DOHH2 (cell line): ENCODE measurements at regions not wholly inside any gene's neighbourhood (a gene's known extent, or its start where the extent isn't known, plus 50 kb on each side); places are given as distances from the start of the nearest gene placed in this dataset.

Experiments
- H3F3A ChIP-seq: fragments of 200-600 bp; sonication (generic), shearing (Covaris generic); 2 replicates; pipeline ENCODE4 v1.6.0; 2016; ENCODE audit warnings: antibody characterized with exemption, mild to moderate bottlenecking; ENCODE audit not compliant: control insufficient read depth, insufficient read depth
- H3K27ac ChIP-seq: fragments of 200-600 bp; sonication (generic); 2 replicates; pipeline ENCODE4 v1.5.1; 2014; ENCODE audit warnings: low read depth, mild to moderate bottlenecking, low read length, moderate library complexity
- H3K27me3 ChIP-seq: fragments of 200-600 bp; sonication (generic); 2 replicates; pipeline ENCODE4 v1.6.1; 2014; ENCODE audit warnings: mild to moderate bottlenecking, low read length, mixed read lengths; ENCODE audit not compliant: control insufficient read depth
- H3K36me3 ChIP-seq: fragments of 200-600 bp; sonication (generic); 2 replicates; pipeline ENCODE4 v1.6.1; 2014; ENCODE audit warnings: mild to moderate bottlenecking, low read length, moderate library complexity, mixed read lengths; ENCODE audit not compliant: control insufficient read depth
- H3K4me1 ChIP-seq: fragments of 200-600 bp; sonication (generic); 2 replicates; pipeline ENCODE4 v1.6.1; 2014; ENCODE audit warnings: mild to moderate bottlenecking, low read length, mixed read lengths; ENCODE audit not compliant: control insufficient read depth
- H3K4me2 ChIP-seq: fragments of 200-600 bp; sonication (generic); 2 replicates; pipeline ENCODE4 v1.6.0; 2014; ENCODE audit warnings: mild to moderate bottlenecking, low read length, moderate library complexity
- H3K4me3 ChIP-seq: fragments of 200-600 bp; sonication (generic); 2 replicates; pipeline ENCODE4 v1.5.1; 2014; ENCODE audit warnings: mild to moderate bottlenecking, low read length, mixed read lengths
- H3K79me2 ChIP-seq: fragments of 200-600 bp; sonication (generic); 2 replicates; pipeline ENCODE4 v1.6.1; 2014; ENCODE audit warnings: mild to moderate bottlenecking, low read length, mixed read lengths; ENCODE audit not compliant: control insufficient read depth
- H3K9me2 ChIP-seq: fragments of 200-600 bp; sonication (generic); replicated peaks from 2 replicates; pipeline ENCODE4 v1.6.1; 2014; ENCODE audit warnings: mild to moderate bottlenecking, low read length, mixed read lengths; ENCODE audit not compliant: control insufficient read depth
- H3K9me3 ChIP-seq: fragments of 200-600 bp; sonication (generic); 2 replicates; pipeline ENCODE4 v1.6.1; 2014; ENCODE audit warnings: antibody characterized with exemption, low read length, mixed read lengths; ENCODE audit not compliant: control insufficient read depth, insufficient read depth
- H4K20me1 ChIP-seq: fragments of 200-600 bp; sonication (generic); 2 replicates; pipeline ENCODE4 v1.6.0; 2014; ENCODE audit warnings: low read depth, mild to moderate bottlenecking, antibody characterized with exemption, low read length, moderate library complexity; ENCODE audit not compliant: control insufficient read depth, insufficient read depth
- CTCF ChIP-seq: fragments of 200-600 bp; sonication (generic); IDR thresholded peaks from one replicate; pipeline ENCODE4 v1.5.1; 2014; ENCODE audit warnings: antibody characterized with exemption, mild to moderate bottlenecking, low read depth, low read length; ENCODE audit not compliant: poor library complexity, severe bottlenecking
- EZH2phosphoT487 ChIP-seq: fragments of 200-600 bp; sonication (generic); IDR thresholded peaks from 2 replicates; pipeline ENCODE4 v1.6.1; 2017; ENCODE audit warnings: borderline replicate concordance, mild to moderate bottlenecking, antibody characterized with exemption, low read length, moderate library complexity, mixed read lengths

DNA sequence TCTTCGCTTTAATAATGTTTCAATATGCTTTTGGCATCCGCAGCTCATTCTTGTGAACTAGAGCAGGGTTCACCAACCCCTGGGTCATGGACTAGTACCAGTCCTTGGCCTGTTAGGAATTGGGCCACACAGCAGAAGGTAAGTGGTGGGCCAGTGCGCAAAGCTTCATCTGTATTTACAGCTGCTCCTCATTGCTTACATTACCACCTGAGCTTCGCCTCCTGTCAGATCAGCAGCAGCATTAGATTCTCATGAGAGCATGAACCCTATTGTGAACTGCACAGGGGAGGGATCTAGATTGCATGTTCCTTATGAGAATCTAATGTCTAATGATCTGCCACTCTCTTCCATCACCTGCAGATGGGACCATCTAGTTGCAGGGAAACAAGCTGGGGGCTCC is 75.5 kb upstream of the GGTLC1 start:
- H3K4me1 ChIP-seq: no peaks in the 10 kb centered on the region
- no peak for TF ChIP-seq EZH2phosphoT487
- no peaks in the 10 kb centered on the region for H3K27me3 ChIP-seq
- H3K79me2 ChIP-seq: no peaks in the 10 kb centered on the region
- H3K9me3 ChIP-seq: no peaks in the 10 kb centered on the region
- no peaks in the 10 kb centered on the region for H4K20me1 ChIP-seq
- H3K4me3 ChIP-seq: no peak overlapping the region
- no peaks in the 10 kb centered on the region for H3K36me3 ChIP-seq
- no peak overlapping the region for H3K27ac ChIP-seq
- no peak overlapping the region for H3K4me2 ChIP-seq
- H3F3A ChIP-seq: no peaks in the 10 kb centered on the region
- no peaks in the 10 kb centered on the region for H3K9me2 ChIP-seq

DNA sequence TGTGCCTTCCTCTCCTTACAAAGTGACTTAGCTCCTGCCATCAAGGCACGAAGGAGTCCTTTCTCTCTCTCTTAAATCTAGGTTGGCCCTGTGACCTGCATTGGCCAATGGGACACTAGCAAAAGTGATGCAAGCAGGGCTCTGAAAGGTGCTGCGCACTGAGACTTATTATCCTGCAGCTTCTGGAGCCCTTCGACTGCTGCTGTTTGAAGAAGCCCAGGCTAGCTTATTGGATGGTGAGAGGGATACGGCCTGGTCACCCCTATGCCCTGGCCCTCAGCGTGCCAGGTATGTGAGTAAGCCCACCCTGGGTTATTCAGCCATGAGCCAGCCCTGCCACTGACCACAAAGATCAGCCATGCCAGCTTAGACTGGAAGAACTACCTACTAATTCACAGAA is 74.5 kb upstream of the GGTLC1 start:
- H3K79me2 ChIP-seq: no peaks in the 10 kb centered on the region
- H4K20me1 ChIP-seq: no peaks in the 10 kb centered on the region
- H3K9me3 ChIP-seq: no peaks in the 10 kb centered on the region
- H3K4me2 ChIP-seq: no peak overlapping the region
- H3K4me1 ChIP-seq: no peaks in the 10 kb centered on the region
- no peaks in the 10 kb centered on the region for H3F3A ChIP-seq
- H3K36me3 ChIP-seq: no peaks in the 10 kb centered on the region
- TF ChIP-seq EZH2phosphoT487 (no peak), CTCF (no peak)
- no peak overlapping the region for H3K4me3 ChIP-seq
- H3K9me2 ChIP-seq: no peaks in the 10 kb centered on the region
- no peaks in the 10 kb centered on the region for H3K27me3 ChIP-seq
- H3K27ac ChIP-seq: no peak overlapping the region

DNA sequence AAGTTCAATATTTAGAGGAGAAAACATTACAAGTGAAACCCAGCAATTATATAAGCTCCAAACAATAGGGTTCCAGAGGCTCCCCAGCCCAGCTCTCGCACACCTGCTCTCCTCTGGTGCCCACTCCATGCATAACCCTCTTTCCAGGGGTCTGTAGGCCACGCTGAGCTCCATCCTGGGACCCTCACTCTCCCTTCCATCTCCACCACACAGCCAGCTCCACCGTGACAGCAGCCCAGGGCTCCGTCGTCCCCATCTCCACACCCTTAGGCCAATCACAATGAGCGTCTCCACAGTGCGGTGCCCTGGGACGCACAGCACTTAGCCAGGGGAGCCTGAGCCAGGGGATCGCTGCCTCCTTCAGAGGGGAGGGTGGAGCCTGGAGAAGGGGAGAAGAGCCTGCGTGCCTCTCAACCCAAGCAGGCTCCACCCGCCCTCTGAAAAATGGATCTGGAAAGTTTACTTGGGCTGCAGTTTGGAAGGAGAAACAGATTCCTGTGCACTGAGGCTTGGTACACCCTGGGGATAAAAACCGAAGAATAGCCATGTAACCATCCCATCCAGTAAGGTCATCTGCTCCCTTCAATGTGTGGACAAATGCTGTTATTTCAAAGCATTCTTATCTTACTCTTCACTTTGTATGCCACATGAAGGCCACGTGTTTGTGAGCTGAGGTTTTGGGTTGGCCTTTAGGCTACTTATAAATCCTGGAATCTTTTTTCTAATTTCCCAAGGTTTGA is 72.4 kb upstream of the GGTLC1 start:
- H3K9me2 ChIP-seq: no peaks in the 10 kb centered on the region
- TF ChIP-seq CTCF: no peak
- TF ChIP-seq EZH2phosphoT487: no peak
- H3K4me2 ChIP-seq: no peak overlapping the region
- H3K27ac ChIP-seq: no peak overlapping the region
- no peaks in the 10 kb centered on the region for H3K4me1 ChIP-seq
- H3K4me3 ChIP-seq: no peak overlapping the region
- no peaks in the 10 kb centered on the region for H4K20me1 ChIP-seq
- H3K79me2 ChIP-seq: no peaks in the 10 kb centered on the region
- H3K27me3 ChIP-seq: no peaks in the 10 kb centered on the region
- no peaks in the 10 kb centered on the region for H3F3A ChIP-seq
- no peaks in the 10 kb centered on the region for H3K36me3 ChIP-seq
- no peaks in the 10 kb centered on the region for H3K9me3 ChIP-seq

GRCh38 chr20:24059174-24059573 is 70.6 kb upstream of the GGTLC1 start:
- H3K79me2 ChIP-seq: no peaks in the 10 kb centered on the region
- H3K27me3 ChIP-seq: no peaks in the 10 kb centered on the region
- no peaks in the 10 kb centered on the region for H3F3A ChIP-seq
- H3K27ac ChIP-seq: no peak overlapping the region
- TF ChIP-seq EZH2phosphoT487 (no peak), CTCF (no peak)
- H3K4me1 ChIP-seq: no peaks in the 10 kb centered on the region
- H3K36me3 ChIP-seq: no peaks in the 10 kb centered on the region
- no peaks in the 10 kb centered on the region for H3K9me2 ChIP-seq
- no peaks in the 10 kb centered on the region for H3K9me3 ChIP-seq
- no peak overlapping the region for H3K4me2 ChIP-seq
- H3K4me3 ChIP-seq: no peak overlapping the region
- H4K20me1 ChIP-seq: no peaks in the 10 kb centered on the region
